SK-N-SH treated with all-trans-retinoic acid at 6 μM for 48 hours (cell line): ENCODE measurements at regions not wholly inside any gene's neighbourhood (a gene's known extent, or its start where the extent isn't known, plus 50 kb on each side); places are given as distances from the start of the nearest gene placed in this dataset.

Source experiments
- ATAC-seq: fragments of 200-7000 bp; cut with Tn5 transposase; 3 replicates; pipeline ENCODE4 v1.9.1; 2020; ENCODE audit warnings: mild to moderate bottlenecking, moderate library complexity
- ARNTL ChIP-seq: fragments of 450-650 bp; formaldehyde crosslinking; IDR thresholded peaks from 2 replicates; pipeline ENCODE4 v1.5.0; 2020; ENCODE audit warnings: low read depth, mild to moderate bottlenecking, moderate library complexity, borderline replicate concordance
- BACH2 ChIP-seq: fragments of 250-450 bp; sonication (Bioruptor Pico); IDR thresholded peaks from 2 replicates; pipeline ENCODE4 v1.9.0; 2021; ENCODE audit warnings: mild to moderate bottlenecking, borderline replicate concordance
- CREB5 ChIP-seq: fragments of 250-450 bp; sonication (Bioruptor Pico); IDR thresholded peaks from 2 replicates; pipeline ENCODE4 v1.5.1; 2020; ENCODE audit warnings: low read depth, mild to moderate bottlenecking, moderate library complexity
- CSRNP3 ChIP-seq: fragments of 250-450 bp; sonication (Bioruptor Pico); IDR thresholded peaks from 2 replicates; pipeline ENCODE4 v1.5.1; 2021; ENCODE audit warnings: mild to moderate bottlenecking, moderate library complexity
- ESRRG ChIP-seq: fragments of 250-450 bp; sonication (Bioruptor Pico); IDR thresholded peaks from 2 replicates; pipeline ENCODE4 v1.6.1; 2021; ENCODE audit warnings: mild to moderate bottlenecking
- GLIS3 ChIP-seq: fragments of 250-450 bp; sonication (Bioruptor Pico); IDR thresholded peaks from 2 replicates; pipeline ENCODE4 v1.5.0; 2020; ENCODE audit warnings: mild to moderate bottlenecking, moderate library complexity
- ISL1 ChIP-seq: fragments of 250-450 bp; sonication (Bioruptor Pico); IDR thresholded peaks from 2 replicates; pipeline ENCODE4 v2.1.2; 2022; ENCODE audit warnings: mild to moderate bottlenecking, moderate library complexity
- OSR1 ChIP-seq: fragments of 250-450 bp; sonication (Bioruptor Pico); IDR thresholded peaks from 2 replicates; pipeline ENCODE4 v1.8.0; 2022; ENCODE audit warnings: moderate library complexity, mild to moderate bottlenecking, inconsistent platforms
- PATZ1 ChIP-seq: fragments of 250-450 bp; sonication (Bioruptor Pico); IDR thresholded peaks from 2 replicates; pipeline ENCODE4 v1.8.0; 2020; ENCODE audit warnings: mild to moderate bottlenecking, moderate library complexity, borderline replicate concordance
- PPARA ChIP-seq: fragments of 250-450 bp; sonication (Bioruptor Pico); IDR thresholded peaks from 2 replicates; pipeline ENCODE4 v1.5.0; 2020; ENCODE audit warnings: mild to moderate bottlenecking, borderline replicate concordance
- RARB ChIP-seq: fragments of 250-450 bp; sonication (Bioruptor Pico); IDR thresholded peaks from 2 replicates; pipeline ENCODE4 v1.8.0; 2021; ENCODE audit warnings: mild to moderate bottlenecking, moderate library complexity
- SNAI2 ChIP-seq: fragments of 250-450 bp; sonication (Bioruptor Pico); IDR thresholded peaks from 2 replicates; pipeline ENCODE4 v1.5.0; 2020; ENCODE audit warnings: mild to moderate bottlenecking, moderate library complexity
- TOX ChIP-seq: fragments of 250-450 bp; sonication (Bioruptor Pico); IDR thresholded peaks from 2 replicates; pipeline ENCODE4 v1.8.0; 2021; ENCODE audit warnings: mild to moderate bottlenecking, moderate library complexity, borderline replicate concordance
- TSHZ2 ChIP-seq: fragments of 250-450 bp; sonication (Bioruptor Pico); IDR thresholded peaks from 2 replicates; pipeline ENCODE4 v1.5.0; 2020; ENCODE audit warnings: mild to moderate bottlenecking, moderate library complexity
- ZC3H10 ChIP-seq: fragments of 250-450 bp; sonication (Bioruptor Pico); IDR thresholded peaks from 2 replicates; pipeline ENCODE4 v1.5.1; 2021; ENCODE audit warnings: mild to moderate bottlenecking, moderate library complexity
- ZFP30 ChIP-seq: fragments of 450-650 bp; formaldehyde crosslinking; IDR thresholded peaks from 2 replicates; pipeline ENCODE4 v1.5.0; 2022; ENCODE audit warnings: mild to moderate bottlenecking, moderate library complexity
- ZNF565 ChIP-seq: fragments of 450-650 bp; formaldehyde crosslinking; conservative IDR thresholded peaks from 2 replicates; pipeline ENCODE4 v1.5.0; 2020; ENCODE audit warnings: low read depth, mild to moderate bottlenecking, moderate library complexity
- ZNF70 ChIP-seq: fragments of 450-650 bp; formaldehyde crosslinking; IDR thresholded peaks from 2 replicates; pipeline ENCODE4 v1.5.0; 2020; ENCODE audit warnings: mild to moderate bottlenecking, moderate library complexity

GRCh38 chr5:54621048-54621447, 103.5 kb downstream of the SNX18 start:
- no peak for ATAC-seq
- TF ChIP-seq TSHZ2 (CRISPR knock-in tag) (no peak), SNAI2 (CRISPR knock-in tag) (no peak), ZNF70 (CRISPR knock-in tag) (no peak), ESRRG (no peak), OSR1 (CRISPR knock-in tag) (no peak), BACH2 (no peak), ZNF565 (CRISPR knock-in tag) (no peak), CSRNP3 (CRISPR knock-in tag) (no peak)

GRCh38 chr5:54620141-54620933, 102.8 kb downstream of the SNX18 start:
- ATAC-seq, result no peak
- TF ChIP-seq TOX (CRISPR knock-in tag), result no peak

GRCh38 chr5:54619731-54620130, 102.2 kb downstream of the SNX18 start:
- no peak for TF ChIP-seq ZC3H10 (CRISPR knock-in tag)
- no peak for TF ChIP-seq ZNF565 (CRISPR knock-in tag)
- no peak for TF ChIP-seq GLIS3
- no peak for TF ChIP-seq BACH2
- TF ChIP-seq TSHZ2 (CRISPR knock-in tag), result no peak
- TF ChIP-seq CSRNP3 (CRISPR knock-in tag), result no peak
- TF ChIP-seq SNAI2 (CRISPR knock-in tag), result no peak
- TF ChIP-seq ZNF70 (CRISPR knock-in tag), result no peak
- TF ChIP-seq CREB5 (CRISPR knock-in tag), result no peak
- TF ChIP-seq OSR1 (CRISPR knock-in tag), result no peak
- TF ChIP-seq TOX (CRISPR knock-in tag), result no peak
- no peak for TF ChIP-seq ZFP30 (CRISPR knock-in tag)
- TF ChIP-seq PATZ1 (CRISPR knock-in tag), result no peak
- no peak for TF ChIP-seq ESRRG
- no peak for TF ChIP-seq RARB
- TF ChIP-seq ARNTL, result no peak
- no peak for TF ChIP-seq PPARA (CRISPR knock-in tag)
- no peak for TF ChIP-seq ISL1 (CRISPR knock-in tag)
- ATAC-seq, result no peak
